ENCODE measurements at regions not wholly inside any gene's neighbourhood (a gene's known extent, or its start where the extent isn't known, plus 50 kb on each side); places are given as distances from the start of the nearest gene placed in this dataset.

DNA sequence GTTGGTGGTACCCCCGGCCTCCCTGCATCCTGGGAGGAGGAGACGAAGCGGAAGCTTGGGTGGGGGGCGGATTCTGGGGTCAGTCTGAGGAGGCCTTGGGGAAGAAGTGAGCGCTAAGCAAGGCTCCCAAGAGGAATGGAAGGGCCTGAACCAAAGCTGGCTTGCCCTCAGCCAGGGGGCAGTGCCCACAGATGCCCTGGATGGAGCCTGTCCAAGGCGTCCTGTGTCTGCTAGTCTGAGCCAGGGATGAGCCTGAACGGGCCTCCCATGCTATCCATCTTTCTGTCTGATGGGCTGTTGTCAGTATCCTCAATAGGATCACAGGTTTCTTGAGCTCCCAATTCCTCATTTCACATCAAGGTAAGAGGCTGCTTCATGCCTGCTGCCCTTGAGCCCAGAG is 122.3 kb upstream of the LHX1 start:
- TF ChIP-seq ARID4B (CRISPR knock-in tag; IDR thresholded peaks at IDR 0.05; ENCODE audit: borderline replicate concordance) (no peak), ZNF121 (CRISPR knock-in tag; IDR thresholded peaks at IDR 0.05) (no peak), E2F1 (CRISPR knock-in tag; IDR thresholded peaks at IDR 0.05) (no peak), ESRRA (CRISPR knock-in tag; IDR thresholded peaks at IDR 0.05; ENCODE audit: borderline replicate concordance) (no peak), USF2 (CRISPR knock-in tag; IDR thresholded peaks at IDR 0.05) (no peak), CTCF (IDR thresholded peaks at IDR 0.05) (no peak), ATF3 (CRISPR knock-in tag; conservative IDR thresholded peaks at IDR 0.05) (no peak), ZNF138 (CRISPR knock-in tag; conservative IDR thresholded peaks at IDR 0.05) (no peak)
- TF ChIP-seq, protein P1, sequence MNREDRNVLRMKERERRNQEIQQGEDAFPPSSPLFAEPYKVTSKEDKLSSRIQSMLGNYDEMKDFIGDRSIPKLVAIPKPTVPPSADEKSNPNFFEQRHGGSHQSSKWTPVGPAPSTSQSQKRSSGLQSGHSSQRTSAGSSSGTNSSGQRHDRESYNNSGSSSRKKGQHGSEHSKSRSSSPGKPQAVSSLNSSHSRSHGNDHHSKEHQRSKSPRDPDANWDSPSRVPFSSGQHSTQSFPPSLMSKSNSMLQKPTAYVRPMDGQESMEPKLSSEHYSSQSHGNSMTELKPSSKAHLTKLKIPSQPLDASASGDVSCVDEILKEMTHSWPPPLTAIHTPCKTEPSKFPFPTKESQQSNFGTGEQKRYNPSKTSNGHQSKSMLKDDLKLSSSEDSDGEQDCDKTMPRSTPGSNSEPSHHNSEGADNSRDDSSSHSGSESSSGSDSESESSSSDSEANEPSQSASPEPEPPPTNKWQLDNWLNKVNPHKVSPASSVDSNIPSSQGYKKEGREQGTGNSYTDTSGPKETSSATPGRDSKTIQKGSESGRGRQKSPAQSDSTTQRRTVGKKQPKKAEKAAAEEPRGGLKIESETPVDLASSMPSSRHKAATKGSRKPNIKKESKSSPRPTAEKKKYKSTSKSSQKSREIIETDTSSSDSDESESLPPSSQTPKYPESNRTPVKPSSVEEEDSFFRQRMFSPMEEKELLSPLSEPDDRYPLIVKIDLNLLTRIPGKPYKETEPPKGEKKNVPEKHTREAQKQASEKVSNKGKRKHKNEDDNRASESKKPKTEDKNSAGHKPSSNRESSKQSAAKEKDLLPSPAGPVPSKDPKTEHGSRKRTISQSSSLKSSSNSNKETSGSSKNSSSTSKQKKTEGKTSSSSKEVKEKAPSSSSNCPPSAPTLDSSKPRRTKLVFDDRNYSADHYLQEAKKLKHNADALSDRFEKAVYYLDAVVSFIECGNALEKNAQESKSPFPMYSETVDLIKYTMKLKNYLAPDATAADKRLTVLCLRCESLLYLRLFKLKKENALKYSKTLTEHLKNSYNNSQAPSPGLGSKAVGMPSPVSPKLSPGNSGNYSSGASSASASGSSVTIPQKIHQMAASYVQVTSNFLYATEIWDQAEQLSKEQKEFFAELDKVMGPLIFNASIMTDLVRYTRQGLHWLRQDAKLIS (CRISPR knock-in tag; IDR thresholded peaks at IDR 0.05; ENCODE audit: borderline replicate concordance): no peak

All from WTC11 (cell line).